C4-2B (cell line): ENCODE measurements at regions not wholly inside any gene's neighbourhood (a gene's known extent, or its start where the extent isn't known, plus 50 kb on each side); places are given as distances from the start of the nearest gene placed in this dataset.

Source experiments
- H3K27ac ChIP-seq: fragments of 450-650 bp; 2 replicates; pipeline ENCODE4 v1.5.1; 2017
- CTCF ChIP-seq: fragments of 450-650 bp; conservative IDR thresholded peaks from 2 replicates; pipeline ENCODE4 v1.5.1; 2017; ENCODE audit warnings: mild to moderate bottlenecking
- ZFX ChIP-seq: fragments of 450-650 bp; IDR thresholded peaks from 2 replicates; pipeline ENCODE4 v1.6.1; 2017

GRCh38 chr2:192484903-192485302, 290.2 kb upstream of the TMEFF2 start:
- no peak overlapping the region for H3K27ac ChIP-seq
- TF ChIP-seq ZFX (no peak), CTCF (no peak)

- no peak for TF ChIP-seq ZFX
- TF ChIP-seq CTCF = no peak
These were observed 286.3 kb upstream of the TMEFF2 start for GRCh38 chr2:192480984-192481383.

GRCh38 chr2:192473331-192473730, 278.6 kb upstream of the TMEFF2 start:
- no peak overlapping the region for H3K27ac ChIP-seq
- TF ChIP-seq CTCF = no peak
- TF ChIP-seq ZFX = no peak

More at GRCh38 chr2:192480984-192481383, 286.3 kb upstream of the TMEFF2 start:
- no peak overlapping the region for H3K27ac ChIP-seq

GRCh38 chr2:192471982-192472381, 277.2 kb upstream of the TMEFF2 start:
- no peak overlapping the region for H3K27ac ChIP-seq
- TF ChIP-seq ZFX = no peak
- no peak for TF ChIP-seq CTCF

GRCh38 chr2:192469612-192470011, 274.9 kb upstream of the TMEFF2 start:
- H3K27ac ChIP-seq = no peak overlapping the region
- TF ChIP-seq CTCF (no peak), ZFX (no peak)

GRCh38 chr2:192467953-192468660, 273.4 kb upstream of the TMEFF2 start:
- TF ChIP-seq ZFX (no peak), CTCF (no peak)
- no peak overlapping the region for H3K27ac ChIP-seq

GRCh38 chr2:192465141-192465540, 270.4 kb upstream of the TMEFF2 start:
- TF ChIP-seq ZFX = no peak
- no peak for TF ChIP-seq CTCF
- no peak overlapping the region for H3K27ac ChIP-seq
